Lower lobe of right lung (tissue), 2 donors: ENCODE measurements at regions not wholly inside any gene's neighbourhood (a gene's known extent, or its start where the extent isn't known, plus 50 kb on each side); places are given as distances from the start of the nearest gene placed in this dataset.

Experiments used
- ATAC-seq, 2 donors: fragments of 200-7000 bp; cut with Tn5 transposase; one replicate each; pipeline ENCODE4 v1.9.1; 2020 to 2022; ENCODE audit warnings: mild to moderate bottlenecking in 2 of 2, moderate library complexity in 2 of 2
- DNase-seq: peaks from one replicate; pipeline ENCODE4 v3.0.0-alpha.2; 2020
- H3K27ac ChIP-seq: fragments of 200-600 bp; one replicate; pipeline ENCODE4 v1.8.0; 2022
- H3K27me3 ChIP-seq: fragments of 200-600 bp; one replicate; pipeline ENCODE4 v1.8.0; 2022; ENCODE audit warnings: low read depth
- H3K36me3 ChIP-seq: fragments of 200-600 bp; one replicate; pipeline ENCODE4 v1.8.0; 2022; ENCODE audit warnings: mild to moderate bottlenecking
- H3K4me1 ChIP-seq: fragments of 200-600 bp; one replicate; pipeline ENCODE4 v1.8.0; 2022
- H3K4me3 ChIP-seq: fragments of 200-600 bp; one replicate; pipeline ENCODE4 v1.8.0; 2022; ENCODE audit warnings: mild to moderate bottlenecking
- H3K9me3 ChIP-seq: fragments of 200-600 bp; one replicate; pipeline ENCODE4 v1.8.0; 2022
- intact Hi-C: fragments of 100-400 bp; cut with DNase I; formaldehyde crosslinking; loops from one replicate; pipeline ENCODE4 v1.11.0; 2022
- TF ChIP-seq, protein P1 (sequence below): fragments of 200-600 bp; IDR thresholded peaks from one replicate; pipeline ENCODE4 v1.8.0; 2022; ENCODE audit warnings: antibody characterized with exemption, mild to moderate bottlenecking
- donor health status: DM: no; HTN: yes; CAD: no; lungs with severe emphysema.

DNA sequence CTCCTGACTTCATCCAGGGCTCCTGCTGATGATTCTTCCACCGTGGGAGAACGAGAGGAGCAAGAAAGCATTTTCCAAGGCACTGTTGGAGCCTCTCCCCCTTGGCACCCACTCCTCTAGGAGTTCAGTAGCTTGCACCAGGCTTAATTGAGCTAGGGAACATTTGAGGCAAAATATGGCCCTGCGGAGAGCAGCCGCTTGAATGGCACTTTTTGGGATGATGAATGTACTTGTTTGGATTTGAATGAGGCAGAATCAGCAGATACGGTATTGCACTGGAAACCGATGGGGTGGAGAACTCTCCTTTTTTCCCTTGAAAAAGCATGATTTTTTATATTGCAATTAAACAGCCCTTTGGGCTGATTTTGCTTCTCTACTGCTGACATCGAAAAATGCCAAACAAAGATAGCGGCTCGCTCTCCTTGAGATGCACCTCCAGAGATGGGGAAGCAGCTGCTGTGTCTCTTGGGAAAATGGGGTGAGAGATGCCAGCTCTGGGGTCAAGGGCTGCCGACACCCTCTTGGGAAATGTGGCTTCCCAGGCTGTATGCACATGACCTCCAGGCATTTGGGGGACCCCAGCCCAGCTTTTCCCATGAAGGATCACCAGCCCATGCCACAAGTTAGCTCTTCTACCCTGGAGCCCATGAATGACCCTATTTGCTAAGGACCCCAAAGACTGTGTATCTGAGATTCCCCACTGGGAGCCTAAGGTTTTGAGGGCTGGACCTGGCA, 55.4 kb upstream of the LRP8 start:
- TF ChIP-seq, protein P1, sequence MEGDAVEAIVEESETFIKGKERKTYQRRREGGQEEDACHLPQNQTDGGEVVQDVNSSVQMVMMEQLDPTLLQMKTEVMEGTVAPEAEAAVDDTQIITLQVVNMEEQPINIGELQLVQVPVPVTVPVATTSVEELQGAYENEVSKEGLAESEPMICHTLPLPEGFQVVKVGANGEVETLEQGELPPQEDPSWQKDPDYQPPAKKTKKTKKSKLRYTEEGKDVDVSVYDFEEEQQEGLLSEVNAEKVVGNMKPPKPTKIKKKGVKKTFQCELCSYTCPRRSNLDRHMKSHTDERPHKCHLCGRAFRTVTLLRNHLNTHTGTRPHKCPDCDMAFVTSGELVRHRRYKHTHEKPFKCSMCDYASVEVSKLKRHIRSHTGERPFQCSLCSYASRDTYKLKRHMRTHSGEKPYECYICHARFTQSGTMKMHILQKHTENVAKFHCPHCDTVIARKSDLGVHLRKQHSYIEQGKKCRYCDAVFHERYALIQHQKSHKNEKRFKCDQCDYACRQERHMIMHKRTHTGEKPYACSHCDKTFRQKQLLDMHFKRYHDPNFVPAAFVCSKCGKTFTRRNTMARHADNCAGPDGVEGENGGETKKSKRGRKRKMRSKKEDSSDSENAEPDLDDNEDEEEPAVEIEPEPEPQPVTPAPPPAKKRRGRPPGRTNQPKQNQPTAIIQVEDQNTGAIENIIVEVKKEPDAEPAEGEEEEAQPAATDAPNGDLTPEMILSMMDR, result no peak
- Histone ChIP-seq H3K9me3 (peaks cover 4% of the 10 kb centered on the region), H3K36me3 (no peaks in the 10 kb centered on the region), H3K4me3 (no peak overlapping the region), H3K4me1 (no peaks in the 10 kb centered on the region), H3K27me3 (no peaks in the 10 kb centered on the region), H3K27ac (no peak overlapping the region)
- intact Hi-C loops, result no loop called here
- ATAC-seq (no peak), DNase-seq (peak; percentile 10)

DNA sequence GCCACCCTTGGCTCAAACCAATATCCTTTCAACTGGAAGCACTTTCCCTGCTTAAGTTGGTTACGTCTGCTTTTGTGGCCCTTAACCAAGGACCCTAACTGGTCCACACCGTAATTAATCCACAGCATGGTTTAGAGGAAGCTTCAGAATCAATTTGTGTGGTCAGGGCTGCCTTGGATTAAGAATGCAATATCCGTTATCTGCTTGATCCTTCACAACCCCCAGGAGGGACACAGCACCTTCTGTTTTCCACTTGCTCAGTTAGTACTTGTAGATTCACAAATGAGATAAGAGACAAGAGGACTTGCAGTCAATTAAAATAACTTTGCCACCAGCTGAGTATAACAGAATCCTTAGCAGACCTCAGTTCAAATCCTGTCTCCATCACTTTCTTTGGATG, 56.9 kb upstream of the LRP8 start:
- TF ChIP-seq, protein P1, result no peak
- H3K36me3 ChIP-seq, result no peaks in the 10 kb centered on the region
- no peak overlapping the region for H3K4me3 ChIP-seq
- peaks cover 4% of the 10 kb centered on the region for H3K9me3 ChIP-seq
- H3K27me3 ChIP-seq, result no peaks in the 10 kb centered on the region
- intact Hi-C loops, result loop anchor here (5.0 kb wide), 1 partner anchor 102 kb away; no protein-coding TSS in a partner anchor
- ATAC-seq (no peak), DNase-seq (no peak)
- H3K27ac ChIP-seq, result no peak overlapping the region
- no peaks in the 10 kb centered on the region for H3K4me1 ChIP-seq

DNA sequence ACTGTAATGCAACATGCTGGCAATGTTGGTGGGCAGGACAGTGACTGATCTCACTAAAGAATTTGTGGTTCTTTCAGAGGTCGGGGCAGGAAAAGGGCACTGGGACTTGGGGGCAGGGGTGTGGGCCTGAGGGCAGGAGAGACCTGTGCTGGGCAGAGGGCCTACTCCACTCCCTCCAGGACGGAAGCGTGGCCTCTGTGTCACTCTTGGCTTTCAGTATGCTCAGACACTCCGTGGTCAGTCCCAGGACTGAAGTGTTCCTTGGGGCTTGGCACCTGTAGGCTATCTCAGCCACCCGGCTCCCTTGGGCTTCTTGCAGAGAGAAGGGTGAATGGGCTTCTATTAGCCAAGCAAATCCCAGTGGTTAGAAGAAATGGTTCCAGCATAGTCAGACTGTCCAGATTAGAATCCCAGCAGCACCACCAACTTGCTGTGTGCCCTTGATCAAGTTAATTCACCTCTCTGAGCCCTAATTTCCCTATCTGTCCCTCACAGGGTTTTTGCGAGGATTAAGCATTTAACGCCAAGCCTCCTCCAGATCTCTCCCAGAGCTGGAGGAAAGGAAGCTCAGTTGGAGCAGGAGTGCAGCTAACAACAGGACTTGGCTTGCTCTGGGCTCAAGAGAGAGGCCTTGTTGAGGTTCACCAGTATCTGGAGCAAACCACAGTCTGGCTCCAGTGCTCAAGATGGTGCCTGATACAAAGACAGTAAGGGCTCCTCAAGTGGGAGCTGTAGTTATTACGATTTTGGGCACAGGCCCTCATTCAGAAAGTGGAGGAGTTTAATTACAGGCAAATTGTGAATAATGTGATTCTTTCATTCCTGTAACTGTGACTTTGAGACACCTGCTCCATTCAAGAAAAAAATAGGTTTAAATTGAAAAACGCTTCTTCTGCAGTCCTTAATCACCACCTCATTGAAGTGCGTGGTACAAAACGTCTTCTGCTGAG, 57.7 kb upstream of the LRP8 start:
- H3K27ac ChIP-seq, result no peak overlapping the region
- H3K4me1 ChIP-seq, result no peaks in the 10 kb centered on the region
- DNase-seq, result peak; percentile 24
- no peak overlapping the region for H3K4me3 ChIP-seq
- no peak for ATAC-seq
- H3K27me3 ChIP-seq, result no peaks in the 10 kb centered on the region
- H3K9me3 ChIP-seq, result peaks cover 4% of the 10 kb centered on the region
- intact Hi-C loops, result loop anchor here (5.0 kb wide), 1 partner anchor 103 kb away; no protein-coding TSS in a partner anchor
- TF ChIP-seq, protein P1, result no peak
- H3K36me3 ChIP-seq, result no peaks in the 10 kb centered on the region

DNA sequence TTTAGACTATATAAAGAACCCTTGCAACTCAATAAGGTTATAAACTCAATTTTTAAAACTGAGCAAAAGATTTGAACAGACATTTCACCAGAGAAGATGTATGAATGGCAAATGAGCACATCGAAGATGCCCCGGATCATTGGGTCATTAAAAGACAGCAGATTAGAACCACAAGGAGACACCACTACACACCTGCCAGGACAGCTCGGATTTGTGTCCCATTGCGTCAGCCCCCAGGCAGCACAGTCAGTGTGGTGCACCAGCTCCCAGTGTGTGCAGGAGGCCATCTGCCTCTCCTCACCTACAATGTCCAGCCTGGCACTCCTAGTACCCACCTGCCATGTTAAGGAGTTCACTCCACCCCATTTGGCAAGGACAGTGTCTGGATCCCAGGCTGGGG, 61.1 kb upstream of the LRP8 start:
- H3K9me3 ChIP-seq, result peaks cover 4% of the 10 kb centered on the region
- TF ChIP-seq, protein P1, result no peak
- H3K27ac ChIP-seq, result no peak overlapping the region
- no peaks in the 10 kb centered on the region for H3K36me3 ChIP-seq
- intact Hi-C loops, result loop anchor here (5.0 kb wide), 1 partner anchor 107 kb away; no protein-coding TSS in a partner anchor
- H3K27me3 ChIP-seq, result no peaks in the 10 kb centered on the region
- no peaks in the 10 kb centered on the region for H3K4me1 ChIP-seq
- peak; percentile 21 for DNase-seq
- no peak for ATAC-seq
- no peak overlapping the region for H3K4me3 ChIP-seq

DNA sequence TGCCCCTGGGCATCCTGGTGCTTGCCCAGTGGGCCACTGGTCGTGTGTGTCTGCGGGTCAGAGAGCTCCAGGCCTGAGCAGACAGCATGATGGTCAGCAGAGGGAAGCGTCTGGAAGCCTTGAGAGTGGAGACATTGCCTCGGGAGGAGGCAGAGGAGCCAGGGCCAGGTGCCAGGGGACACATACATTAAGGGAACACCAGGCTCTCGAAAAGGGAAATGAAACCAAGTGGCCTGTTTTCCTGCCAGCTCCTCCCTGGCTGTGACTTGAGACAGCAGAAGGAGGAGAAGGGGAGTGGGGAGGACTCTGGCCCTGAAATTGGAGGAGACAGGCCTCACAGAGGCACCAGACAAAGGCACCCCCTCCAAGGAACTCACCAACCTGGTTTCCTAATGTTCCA, 62.4 kb upstream of the LRP8 start:
- Histone ChIP-seq H3K4me3 (no peak overlapping the region), H3K9me3 (peaks cover 4% of the 10 kb centered on the region), H3K27ac (no peak overlapping the region), H3K36me3 (no peaks in the 10 kb centered on the region), H3K27me3 (no peaks in the 10 kb centered on the region), H3K4me1 (no peaks in the 10 kb centered on the region)
- intact Hi-C loops, result no loop called here
- TF ChIP-seq, protein P1, result no peak
- DNase-seq (peak; percentile 64), ATAC-seq (peak in 1 of 2 donors; percentile 46)
